ENCODE measurements at regions not wholly inside any gene's neighbourhood (a gene's known extent, or its start where the extent isn't known, plus 50 kb on each side); places are given as distances from the start of the nearest gene placed in this dataset.

- no peak overlapping the region for H3K4ac ChIP-seq (ENCODE audit: low read depth, low read length)
- no peak overlapping the region for H3K4me2 ChIP-seq (ENCODE audit: low read length)
These were observed 265.5 kb upstream of the TBC1D5 start for GRCh38 chr3:18007980-18008379.

DNA sequence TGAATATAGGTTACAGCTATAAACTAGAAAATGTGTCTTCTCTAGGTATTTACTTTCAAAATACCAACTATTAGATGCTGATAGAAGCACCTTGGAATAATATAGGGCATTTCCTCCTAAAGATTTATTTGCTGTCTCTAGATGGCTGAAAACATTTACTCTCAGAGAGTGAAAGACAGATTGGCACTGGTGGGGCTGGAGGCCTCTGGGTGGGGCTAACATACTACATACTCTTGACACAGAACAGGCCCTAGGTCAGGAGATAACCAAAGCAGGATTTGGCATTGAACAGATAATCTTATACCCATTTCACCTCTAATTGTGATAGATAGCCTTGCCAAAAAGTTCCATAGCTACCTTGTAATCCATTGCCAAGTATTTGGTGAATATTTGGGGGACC is 253.3 kb upstream of the TBC1D5 start:
- Histone ChIP-seq H2AFZ (ENCODE audit: insufficient read depth, low read length, poor library complexity) (no peak overlapping the region), H3K4me3 (ENCODE audit: low read depth, low read length) (no peak overlapping the region), H2BK12ac (ENCODE audit: low read length) (no peak overlapping the region), H3K18ac (ENCODE audit: low read length) (no peak overlapping the region), H2AK5ac (ENCODE audit: low read length) (no peak overlapping the region), H3K4ac (ENCODE audit: low read depth, low read length) (no peak overlapping the region), H2BK5ac (ENCODE audit: low read depth, low read length, poor library complexity) (no peak overlapping the region), H3K23ac (ENCODE audit: low read length) (no peak overlapping the region), H4K91ac (ENCODE audit: low read depth, low read length) (no peak overlapping the region), H3K79me1 (ENCODE audit: low read length) (no peaks in the 10 kb centered on the region), H4K12ac (ENCODE audit: low read depth, low read length) (no peak overlapping the region), H3K14ac (ENCODE audit: low read length) (no peak overlapping the region), H3K79me2 (ENCODE audit: control insufficient read depth, insufficient read depth, low read length, poor library complexity) (no peaks in the 10 kb centered on the region), H3K4me2 (ENCODE audit: low read length) (no peak overlapping the region), H3K27me3 (ENCODE audit: insufficient read depth, low read length) (no peaks in the 10 kb centered on the region), H3K9me3 (ENCODE audit: insufficient read depth, low read depth, low read length) (no peaks in the 10 kb centered on the region), H3K4me1 (ENCODE audit: control insufficient read depth in 1 of 2, insufficient read depth in 2 of 2, low read length in 2 of 2) (no peaks in the 10 kb centered on the region), H3K27ac (ENCODE audit: low read depth, low read length) (no peak overlapping the region), H3K9ac (ENCODE audit: low read length) (no peak overlapping the region), H2BK120ac (ENCODE audit: insufficient read depth, low read length, poor library complexity) (no peak overlapping the region), H3K36me3 (ENCODE audit: control insufficient read depth in 1 of 2, insufficient read depth in 2 of 2, low read length in 2 of 2) (no peaks in the 10 kb centered on the region), H4K8ac (ENCODE audit: low read depth, low read length) (no peak overlapping the region)
- no peak for DNase-seq

More at GRCh38 chr3:18007980-18008379, 265.5 kb upstream of the TBC1D5 start:
- H2AK5ac ChIP-seq (ENCODE audit: low read length), result no peak overlapping the region
- H3K18ac ChIP-seq (ENCODE audit: low read length), result no peak overlapping the region
- H3K4me1 ChIP-seq (ENCODE audit: control insufficient read depth in 1 of 2, insufficient read depth in 2 of 2, low read length in 2 of 2), result no peaks in the 10 kb centered on the region
- H4K12ac ChIP-seq (ENCODE audit: low read depth, low read length), result no peak overlapping the region
- H4K8ac ChIP-seq (ENCODE audit: low read depth, low read length), result no peak overlapping the region
- no peaks in the 10 kb centered on the region for H3K79me2 ChIP-seq (ENCODE audit: control insufficient read depth, insufficient read depth, low read length, poor library complexity)
- H3K27ac ChIP-seq (ENCODE audit: low read depth, low read length), result no peak overlapping the region
- H3K79me1 ChIP-seq (ENCODE audit: low read length), result no peaks in the 10 kb centered on the region
- H2AFZ ChIP-seq (ENCODE audit: insufficient read depth, low read length, poor library complexity), result no peak overlapping the region
- no peak overlapping the region for H3K23ac ChIP-seq (ENCODE audit: low read length)
- no peaks in the 10 kb centered on the region for H3K36me3 ChIP-seq (ENCODE audit: control insufficient read depth in 1 of 2, insufficient read depth in 2 of 2, low read length in 2 of 2)
- H3K14ac ChIP-seq (ENCODE audit: low read length), result no peak overlapping the region
- no peak overlapping the region for H2BK120ac ChIP-seq (ENCODE audit: insufficient read depth, low read length, poor library complexity)
- no peak overlapping the region for H3K4me3 ChIP-seq (ENCODE audit: low read depth, low read length)
- DNase-seq, result no peak
- H3K9me3 ChIP-seq (ENCODE audit: insufficient read depth, low read depth, low read length), result no peaks in the 10 kb centered on the region
- no peaks in the 10 kb centered on the region for H3K27me3 ChIP-seq (ENCODE audit: insufficient read depth, low read length)
- no CpG with 5 or more reads among the region's 1 CpG for WGBS (ENCODE audit: extremely low coverage, insufficient coverage, insufficient read length)
- no peak overlapping the region for H3K9ac ChIP-seq (ENCODE audit: low read length)
- H2BK12ac ChIP-seq (ENCODE audit: low read length), result no peak overlapping the region
- no peak overlapping the region for H4K91ac ChIP-seq (ENCODE audit: low read depth, low read length)
- H2BK5ac ChIP-seq (ENCODE audit: low read depth, low read length, poor library complexity), result no peak overlapping the region

GRCh38 chr3:17994167-17994566 is 251.7 kb upstream of the TBC1D5 start:
- Histone ChIP-seq H3K36me3 (ENCODE audit: control insufficient read depth in 1 of 2, insufficient read depth in 2 of 2, low read length in 2 of 2) (no peaks in the 10 kb centered on the region), H3K4ac (ENCODE audit: low read depth, low read length) (no peak overlapping the region), H2AFZ (ENCODE audit: insufficient read depth, low read length, poor library complexity) (no peak overlapping the region), H3K4me2 (ENCODE audit: low read length) (no peak overlapping the region), H4K8ac (ENCODE audit: low read depth, low read length) (no peak overlapping the region), H3K4me1 (ENCODE audit: control insufficient read depth in 1 of 2, insufficient read depth in 2 of 2, low read length in 2 of 2) (no peaks in the 10 kb centered on the region), H3K18ac (ENCODE audit: low read length) (no peak overlapping the region), H3K27me3 (ENCODE audit: insufficient read depth, low read length) (no peaks in the 10 kb centered on the region), H3K4me3 (ENCODE audit: low read depth, low read length) (no peak overlapping the region), H2AK5ac (ENCODE audit: low read length) (no peak overlapping the region), H3K27ac (ENCODE audit: low read depth, low read length) (no peak overlapping the region), H4K12ac (ENCODE audit: low read depth, low read length) (no peak overlapping the region), H3K79me1 (ENCODE audit: low read length) (no peaks in the 10 kb centered on the region), H3K79me2 (ENCODE audit: control insufficient read depth, insufficient read depth, low read length, poor library complexity) (no peaks in the 10 kb centered on the region), H3K14ac (ENCODE audit: low read length) (no peak overlapping the region), H3K23ac (ENCODE audit: low read length) (no peak overlapping the region), H3K9ac (ENCODE audit: low read length) (no peak overlapping the region), H2BK5ac (ENCODE audit: low read depth, low read length, poor library complexity) (no peak overlapping the region), H2BK12ac (ENCODE audit: low read length) (no peak overlapping the region), H2BK120ac (ENCODE audit: insufficient read depth, low read length, poor library complexity) (no peak overlapping the region), H4K91ac (ENCODE audit: low read depth, low read length) (no peak overlapping the region), H3K9me3 (ENCODE audit: insufficient read depth, low read depth, low read length) (no peaks in the 10 kb centered on the region)
- WGBS (ENCODE audit: extremely low coverage, insufficient coverage, insufficient read length), result no CpG with 5 or more reads among the region's 7 CpGs
- DNase-seq, result no peak

GRCh38 chr3:17990390-17990789 is 248.0 kb upstream of the TBC1D5 start:
- Histone ChIP-seq H3K4me3 (ENCODE audit: low read depth, low read length) (no peak overlapping the region), H3K14ac (ENCODE audit: low read length) (no peak overlapping the region), H3K36me3 (ENCODE audit: control insufficient read depth in 1 of 2, insufficient read depth in 2 of 2, low read length in 2 of 2) (no peaks in the 10 kb centered on the region), H3K9me3 (ENCODE audit: insufficient read depth, low read depth, low read length) (no peaks in the 10 kb centered on the region), H4K91ac (ENCODE audit: low read depth, low read length) (no peak overlapping the region), H3K23ac (ENCODE audit: low read length) (no peak overlapping the region), H3K9ac (ENCODE audit: low read length) (no peak overlapping the region), H4K12ac (ENCODE audit: low read depth, low read length) (no peak overlapping the region), H2BK120ac (ENCODE audit: insufficient read depth, low read length, poor library complexity) (no peak overlapping the region), H3K4ac (ENCODE audit: low read depth, low read length) (no peak overlapping the region), H3K27me3 (ENCODE audit: insufficient read depth, low read length) (no peaks in the 10 kb centered on the region), H3K27ac (ENCODE audit: low read depth, low read length) (no peak overlapping the region), H3K18ac (ENCODE audit: low read length) (no peak overlapping the region), H4K8ac (ENCODE audit: low read depth, low read length) (no peak overlapping the region), H2AK5ac (ENCODE audit: low read length) (no peak overlapping the region), H2BK5ac (ENCODE audit: low read depth, low read length, poor library complexity) (no peak overlapping the region), H3K79me1 (ENCODE audit: low read length) (no peaks in the 10 kb centered on the region), H2BK12ac (ENCODE audit: low read length) (no peak overlapping the region), H3K4me1 (ENCODE audit: control insufficient read depth in 1 of 2, insufficient read depth in 2 of 2, low read length in 2 of 2) (no peaks in the 10 kb centered on the region), H2AFZ (ENCODE audit: insufficient read depth, low read length, poor library complexity) (no peak overlapping the region), H3K79me2 (ENCODE audit: control insufficient read depth, insufficient read depth, low read length, poor library complexity) (no peaks in the 10 kb centered on the region), H3K4me2 (ENCODE audit: low read length) (no peak overlapping the region)
- DNase-seq, result no peak
- no CpG with 5 or more reads among the region's 1 CpG for WGBS (ENCODE audit: extremely low coverage, insufficient coverage, insufficient read length)
